ENCODE measurements at regions not wholly inside any gene's neighbourhood (a gene's known extent, or its start where the extent isn't known, plus 50 kb on each side); places are given as distances from the start of the nearest gene placed in this dataset.

- 71 to 75% (median 71%) methylated on average over 12 to 13 of the region's 13 CpGs for WGBS, 3 donors
- Histone ChIP-seq H3K36me3 (ENCODE audit: control insufficient read depth in 3 of 3, insufficient read depth in 2 of 3, low read depth in 1 of 3, low read length in 3 of 3) (no peaks in the 10 kb centered on the region), H3K4me3 (ENCODE audit: low read depth in 1 of 3, low read length in 3 of 3) (no peak overlapping the region), H3K27me3 (ENCODE audit: control insufficient read depth in 3 of 3, insufficient read depth in 3 of 3, low read length in 3 of 3) (no peaks in the 10 kb centered on the region), H3K27ac (ENCODE audit: low read depth in 1 of 3, low read length in 2 of 3) (no peak overlapping the region), H3K9me3 (ENCODE audit: control insufficient read depth in 2 of 2, insufficient read depth in 1 of 2, low read depth in 1 of 2, low read length in 1 of 2) (peaks cover 0 to 6% of the 10 kb centered on the region in 2 donors), H3K4me1 (ENCODE audit: control insufficient read depth in 3 of 3, insufficient read depth in 2 of 3, low read depth in 1 of 3, low read length in 2 of 3) (peaks cover 0 to 2% (median 0%) of the 10 kb centered on the region in 3 donors)
- FAIRE-seq = no peak
- no peak for DNase-seq
Observed at GRCh38 chr15:77550301-77551251, 82.1 kb downstream of the LINGO1 start.

DNA sequence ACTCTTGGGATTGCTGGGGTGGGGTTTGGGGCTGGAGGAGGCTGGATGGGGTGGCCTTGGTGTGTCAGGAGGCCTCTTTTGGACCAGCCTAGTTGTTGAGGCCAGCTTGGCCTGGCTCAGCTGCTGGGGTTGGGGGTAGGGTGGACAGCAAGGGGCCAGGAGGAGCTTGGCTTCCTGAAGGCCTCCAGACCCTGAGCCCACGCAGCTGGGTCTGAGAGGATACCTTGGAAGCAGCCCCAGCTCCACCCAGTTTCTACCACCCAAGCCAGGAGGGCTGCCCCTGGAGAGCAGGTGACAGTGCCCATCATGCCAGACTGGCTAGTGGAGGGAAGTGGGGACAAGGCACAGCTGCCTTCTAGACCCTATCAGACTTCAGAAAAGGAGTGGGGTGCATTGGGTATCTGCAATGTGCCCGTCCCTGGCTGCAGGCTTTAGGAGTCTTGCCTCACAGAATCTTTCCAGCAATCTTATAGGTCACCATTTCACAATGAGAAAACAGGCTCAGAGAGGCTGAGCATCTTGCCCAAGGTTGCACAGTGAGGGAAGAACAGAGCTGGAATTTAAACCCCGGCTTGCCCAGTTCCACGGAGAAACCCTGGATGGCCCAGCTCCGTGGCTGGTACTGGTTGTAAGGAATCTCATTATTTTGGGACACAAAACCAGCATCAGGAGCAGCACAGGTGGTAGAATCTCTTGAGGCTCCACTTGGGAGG is 83.0 kb downstream of the LINGO1 start:
- no peak overlapping the region for H3K4me3 ChIP-seq (ENCODE audit: low read depth in 1 of 3, low read length in 3 of 3)
- no peaks in the 10 kb centered on the region for H3K36me3 ChIP-seq (ENCODE audit: control insufficient read depth in 3 of 3, insufficient read depth in 2 of 3, low read depth in 1 of 3, low read length in 3 of 3)
- DNase-seq (no peak), FAIRE-seq (no peak)
- peaks cover 0 to 6% of the 10 kb centered on the region in 2 donors for H3K9me3 ChIP-seq (ENCODE audit: control insufficient read depth in 2 of 2, insufficient read depth in 1 of 2, low read depth in 1 of 2, low read length in 1 of 2)
- H3K27me3 ChIP-seq (ENCODE audit: control insufficient read depth in 3 of 3, insufficient read depth in 3 of 3, low read length in 3 of 3) = no peaks in the 10 kb centered on the region
- H3K4me1 ChIP-seq (ENCODE audit: control insufficient read depth in 3 of 3, insufficient read depth in 2 of 3, low read depth in 1 of 3, low read length in 2 of 3) = peaks cover 0 to under 1% (median 0%) of the 10 kb centered on the region in 3 donors
- 81 to 88% (median 85%) methylated on average over 5 of the region's 5 CpGs for WGBS, 3 donors
- H3K27ac ChIP-seq (ENCODE audit: low read depth in 1 of 3, low read length in 2 of 3) = no peak overlapping the region

GRCh38 chr15:77548589-77549557 is 83.8 kb downstream of the LINGO1 start:
- H3K27me3 ChIP-seq (ENCODE audit: control insufficient read depth in 3 of 3, insufficient read depth in 3 of 3, low read length in 3 of 3) = no peaks in the 10 kb centered on the region
- 83 to 86% (median 83%) methylated on average over 23 of the region's 23 CpGs for WGBS, 3 donors
- H3K4me1 ChIP-seq (ENCODE audit: control insufficient read depth in 3 of 3, insufficient read depth in 2 of 3, low read depth in 1 of 3, low read length in 2 of 3) = no peaks in the 10 kb centered on the region
- H3K9me3 ChIP-seq (ENCODE audit: control insufficient read depth in 2 of 2, insufficient read depth in 1 of 2, low read depth in 1 of 2, low read length in 1 of 2) = peaks cover 0 to 6% of the 10 kb centered on the region in 2 donors
- H3K4me3 ChIP-seq (ENCODE audit: low read depth in 1 of 3, low read length in 3 of 3) = no peak overlapping the region
- DNase-seq (no peak), FAIRE-seq (no peak)
- no peak overlapping the region for H3K27ac ChIP-seq (ENCODE audit: low read depth in 1 of 3, low read length in 2 of 3)
- no peaks in the 10 kb centered on the region for H3K36me3 ChIP-seq (ENCODE audit: control insufficient read depth in 3 of 3, insufficient read depth in 2 of 3, low read depth in 1 of 3, low read length in 3 of 3)

DNA sequence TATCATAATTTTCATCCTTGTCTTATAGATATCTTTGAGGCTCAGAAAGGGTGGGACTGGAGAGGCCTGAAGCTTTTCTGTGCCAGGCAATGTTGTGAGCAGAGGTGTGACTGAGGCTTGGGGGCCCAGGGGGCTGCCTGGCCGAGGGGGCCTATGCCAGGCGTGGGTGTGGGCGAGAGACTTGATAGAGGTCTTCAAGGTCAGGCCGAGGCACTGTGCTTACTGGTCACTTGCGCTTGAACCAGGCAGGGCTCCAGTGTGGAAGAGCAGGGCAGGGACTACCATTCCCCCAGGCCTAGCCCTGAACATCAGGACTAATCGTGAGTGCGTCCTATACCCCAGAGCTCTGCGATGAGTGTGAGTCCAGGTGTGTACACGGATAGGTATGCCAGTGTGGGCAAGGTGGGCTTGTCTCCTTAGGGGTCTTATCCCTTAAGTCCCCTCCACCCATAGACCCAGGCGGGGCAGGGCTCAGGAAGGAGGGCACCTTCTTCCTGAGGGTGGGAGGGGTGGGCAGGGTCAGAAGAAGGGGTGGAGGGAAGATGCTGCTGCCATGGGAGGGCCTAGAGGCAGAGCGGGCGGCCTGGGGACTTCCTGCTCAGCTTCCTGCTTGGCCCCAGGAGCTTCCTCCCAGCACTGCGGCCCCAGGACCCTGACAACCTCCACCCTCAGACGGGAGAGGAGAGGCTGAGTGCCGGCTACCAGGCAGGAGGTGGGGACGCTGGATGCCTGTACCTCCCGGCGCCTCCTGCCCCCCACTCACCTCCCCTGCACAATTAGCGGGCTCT is 84.7 kb downstream of the LINGO1 start:
- H3K4me3 ChIP-seq (ENCODE audit: low read depth in 1 of 3, low read length in 3 of 3) = no peak overlapping the region
- H3K27ac ChIP-seq (ENCODE audit: low read depth in 1 of 3, low read length in 2 of 3) = no peak overlapping the region
- H3K36me3 ChIP-seq (ENCODE audit: control insufficient read depth in 3 of 3, insufficient read depth in 2 of 3, low read depth in 1 of 3, low read length in 3 of 3) = no peaks in the 10 kb centered on the region
- H3K9me3 ChIP-seq (ENCODE audit: control insufficient read depth in 2 of 2, insufficient read depth in 1 of 2, low read depth in 1 of 2, low read length in 1 of 2) = peaks cover 0 to 6% of the 10 kb centered on the region in 2 donors
- no peak for DNase-seq
- 83 to 93% (median 85%) methylated on average over 18 to 19 of the region's 19 CpGs for WGBS, 3 donors
- H3K27me3 ChIP-seq (ENCODE audit: control insufficient read depth in 3 of 3, insufficient read depth in 3 of 3, low read length in 3 of 3) = no peaks in the 10 kb centered on the region
- H3K4me1 ChIP-seq (ENCODE audit: control insufficient read depth in 3 of 3, insufficient read depth in 2 of 3, low read depth in 1 of 3, low read length in 2 of 3) = peaks cover 0 to 5% (median 2%) of the 10 kb centered on the region in 3 donors
- no peak for FAIRE-seq

GRCh38 chr15:77546870-77547269 is 85.8 kb downstream of the LINGO1 start:
- H3K27ac ChIP-seq (ENCODE audit: low read depth in 1 of 3, low read length in 2 of 3) = no peak overlapping the region
- 95 to 100% (median 100%) methylated on average over 1 of the region's 1 CpG for WGBS, 3 donors
- H3K36me3 ChIP-seq (ENCODE audit: control insufficient read depth in 3 of 3, insufficient read depth in 2 of 3, low read depth in 1 of 3, low read length in 3 of 3) = no peaks in the 10 kb centered on the region
- DNase-seq (no peak), FAIRE-seq (no peak)
- peaks cover 0 to 9% (median 2%) of the 10 kb centered on the region in 3 donors for H3K4me1 ChIP-seq (ENCODE audit: control insufficient read depth in 3 of 3, insufficient read depth in 2 of 3, low read depth in 1 of 3, low read length in 2 of 3)
- no peak overlapping the region for H3K4me3 ChIP-seq (ENCODE audit: low read depth in 1 of 3, low read length in 3 of 3)
- peaks cover 0 to 6% of the 10 kb centered on the region in 2 donors for H3K9me3 ChIP-seq (ENCODE audit: control insufficient read depth in 2 of 2, insufficient read depth in 1 of 2, low read depth in 1 of 2, low read length in 1 of 2)
- H3K27me3 ChIP-seq (ENCODE audit: control insufficient read depth in 3 of 3, insufficient read depth in 3 of 3, low read length in 3 of 3) = no peaks in the 10 kb centered on the region

DNA sequence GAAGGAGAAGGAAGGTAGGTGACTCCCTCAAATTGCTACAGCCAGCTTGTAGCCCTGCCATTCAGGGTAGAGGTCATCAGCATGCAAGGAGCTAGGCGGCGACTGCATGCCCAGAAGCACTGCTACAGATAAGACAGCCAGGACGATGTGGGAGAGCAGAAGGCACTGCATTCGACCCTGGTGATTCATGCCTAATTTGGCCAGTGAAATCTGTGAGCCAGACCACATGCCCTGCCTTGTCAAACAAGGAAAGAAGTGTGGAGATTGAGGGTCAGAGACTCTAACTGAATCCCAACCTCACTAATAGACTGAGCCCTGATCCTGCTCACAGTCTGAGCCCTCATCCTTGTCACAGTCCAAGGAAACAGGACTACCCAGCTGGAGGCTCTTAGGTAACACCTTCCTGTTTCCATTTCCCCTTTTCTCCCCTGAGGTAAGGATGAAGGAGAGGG is 86.6 kb downstream of the LINGO1 start:
- FAIRE-seq (no peak), DNase-seq (peak in 1 of 2 donors; percentile 38)
- WGBS, 3 donors = 5 to 13% (median 12%) methylated on average over 4 of the region's 4 CpGs
- Histone ChIP-seq H3K4me1 (ENCODE audit: control insufficient read depth in 3 of 3, insufficient read depth in 2 of 3, low read depth in 1 of 3, low read length in 2 of 3) (peaks cover 0 to 14% (median 2%) of the 10 kb centered on the region in 3 donors), H3K27me3 (ENCODE audit: control insufficient read depth in 3 of 3, insufficient read depth in 3 of 3, low read length in 3 of 3) (no peaks in the 10 kb centered on the region), H3K9me3 (ENCODE audit: control insufficient read depth in 2 of 2, insufficient read depth in 1 of 2, low read depth in 1 of 2, low read length in 1 of 2) (peaks cover 0 to 6% of the 10 kb centered on the region in 2 donors), H3K4me3 (ENCODE audit: low read depth in 1 of 3, low read length in 3 of 3) (no peak overlapping the region), H3K36me3 (ENCODE audit: control insufficient read depth in 3 of 3, insufficient read depth in 2 of 3, low read depth in 1 of 3, low read length in 3 of 3) (no peaks in the 10 kb centered on the region), H3K27ac (ENCODE audit: low read depth in 1 of 3, low read length in 2 of 3) (no peak overlapping the region)

- no peak for DNase-seq
- Histone ChIP-seq H3K4me3 (ENCODE audit: low read depth in 1 of 3, low read length in 3 of 3) (no peak overlapping the region), H3K4me1 (ENCODE audit: control insufficient read depth in 3 of 3, insufficient read depth in 2 of 3, low read depth in 1 of 3, low read length in 2 of 3) (peaks cover 0 to 15% (median 2%) of the 10 kb centered on the region in 3 donors), H3K36me3 (ENCODE audit: control insufficient read depth in 3 of 3, insufficient read depth in 2 of 3, low read depth in 1 of 3, low read length in 3 of 3) (no peaks in the 10 kb centered on the region), H3K27ac (ENCODE audit: low read depth in 1 of 3, low read length in 2 of 3) (no peak overlapping the region), H3K9me3 (ENCODE audit: control insufficient read depth in 2 of 2, insufficient read depth in 1 of 2, low read depth in 1 of 2, low read length in 1 of 2) (peaks cover 0 to 6% of the 10 kb centered on the region in 2 donors), H3K27me3 (ENCODE audit: control insufficient read depth in 3 of 3, insufficient read depth in 3 of 3, low read length in 3 of 3) (no peaks in the 10 kb centered on the region)
- WGBS, 3 donors = 59 to 68% (median 63%) methylated on average over 6 of the region's 6 CpGs
- FAIRE-seq = no peak
Observed at GRCh38 chr15:77545058-77545457, 87.7 kb downstream of the LINGO1 start.
